T-helper 17 cell (primary cell): ENCODE measurements at regions not wholly inside any gene's neighbourhood (a gene's known extent, or its start where the extent isn't known, plus 50 kb on each side); places are given as distances from the start of the nearest gene placed in this dataset.

Experiments used
- ATAC-seq: fragments of 150-1000 bp; cut with Tn5 transposase; 2 replicates; pipeline ENCODE4 v1.10.0; 2021; ENCODE audit warnings: mild to moderate bottlenecking, moderate library complexity
- DNase-seq, 3 donors: peaks; one replicate each; pipeline versions ENCODE4 v3.0.0 to v3.0.0-alpha.2; 2020 to 2021
- H3K9me3 ChIP-seq: one replicate; pipeline ENCODE4 v1.7.0; 2013; ENCODE audit warnings: low read length, mild to moderate bottlenecking; ENCODE audit not compliant: control insufficient read depth, poor library complexity, severe bottlenecking
- H3K27ac Mint-ChIP-seq: one replicate; pipeline ENCODE4 v1.8.0; 2022; ENCODE audit warnings: mild to moderate bottlenecking, moderate library complexity, mixed read lengths
- H3K27me3 Mint-ChIP-seq: one replicate; pipeline ENCODE4 v1.8.0; 2022; ENCODE audit warnings: mixed read lengths
- H3K36me3 Mint-ChIP-seq: one replicate; pipeline ENCODE4 v1.8.0; 2022; ENCODE audit warnings: low read depth, mixed read lengths
- H3K4me1 Mint-ChIP-seq: one replicate; pipeline ENCODE4 v1.8.0; 2022; ENCODE audit warnings: mild to moderate bottlenecking, mixed read lengths
- H3K4me3 Mint-ChIP-seq: one replicate; pipeline ENCODE4 v1.8.0; 2022; ENCODE audit warnings: mild to moderate bottlenecking, moderate library complexity, mixed read lengths

- no peak overlapping the region for H3K4me3 Mint-ChIP-seq
- peaks cover 2% of the 10 kb centered on the region for H3K36me3 Mint-ChIP-seq
- ATAC-seq (no peak), DNase-seq (no peak)
- H3K9me3 ChIP-seq: no peaks in the 10 kb centered on the region
- peaks cover 14% of the 10 kb centered on the region for H3K27me3 Mint-ChIP-seq
- H3K27ac Mint-ChIP-seq: no peak overlapping the region
- H3K4me1 Mint-ChIP-seq: no peaks in the 10 kb centered on the region
These were observed 170.5 kb upstream of the TSHZ2 start for GRCh38 chr20:52801628-52802006.

GRCh38 chr20:52800734-52801627 is 171.2 kb upstream of the TSHZ2 start:
- Mint-ChIP-seq H3K27me3 (peaks cover 8% of the 10 kb centered on the region), H3K4me1 (no peaks in the 10 kb centered on the region), H3K4me3 (no peak overlapping the region), H3K27ac (no peak overlapping the region), H3K36me3 (peaks cover 2% of the 10 kb centered on the region)
- H3K9me3 ChIP-seq: no peaks in the 10 kb centered on the region
- DNase-seq: no peak
- no peak for ATAC-seq

- no peak overlapping the region for H3K4me3 Mint-ChIP-seq
- peaks cover 2% of the 10 kb centered on the region for H3K36me3 Mint-ChIP-seq
- H3K27ac Mint-ChIP-seq: no peak overlapping the region
- no peaks in the 10 kb centered on the region for H3K4me1 Mint-ChIP-seq
- no peak for DNase-seq
- no peaks in the 10 kb centered on the region for H3K9me3 ChIP-seq
- ATAC-seq: no peak
- peaks cover 4% of the 10 kb centered on the region for H3K27me3 Mint-ChIP-seq
These were observed 173.0 kb upstream of the TSHZ2 start for GRCh38 chr20:52799130-52799529.

GRCh38 chr20:52798124-52798523 is 174.0 kb upstream of the TSHZ2 start:
- H3K27ac Mint-ChIP-seq: no peak overlapping the region
- DNase-seq: no peak
- ATAC-seq: no peak
- H3K9me3 ChIP-seq: no peaks in the 10 kb centered on the region
- H3K4me3 Mint-ChIP-seq: no peak overlapping the region
- peaks cover 2% of the 10 kb centered on the region for H3K36me3 Mint-ChIP-seq
- no peaks in the 10 kb centered on the region for H3K4me1 Mint-ChIP-seq
- peaks cover 9% of the 10 kb centered on the region for H3K27me3 Mint-ChIP-seq

GRCh38 chr20:52794853-52795252 is 177.3 kb upstream of the TSHZ2 start:
- ATAC-seq (no peak), DNase-seq (no peak)
- Mint-ChIP-seq H3K27me3 (peaks cover 9% of the 10 kb centered on the region), H3K36me3 (peaks cover 2% of the 10 kb centered on the region), H3K4me1 (no peaks in the 10 kb centered on the region), H3K4me3 (no peak overlapping the region), H3K27ac (no peak overlapping the region)
- no peaks in the 10 kb centered on the region for H3K9me3 ChIP-seq

GRCh38 chr20:52793339-52793963 is 178.7 kb upstream of the TSHZ2 start:
- no peaks in the 10 kb centered on the region for H3K9me3 ChIP-seq
- DNase-seq (no peak), ATAC-seq (no peak)
- H3K4me1 Mint-ChIP-seq: no peaks in the 10 kb centered on the region
- H3K27me3 Mint-ChIP-seq: peaks cover 15% of the 10 kb centered on the region
- no peak overlapping the region for H3K27ac Mint-ChIP-seq
- H3K36me3 Mint-ChIP-seq: peaks cover 2% of the 10 kb centered on the region
- no peak overlapping the region for H3K4me3 Mint-ChIP-seq

- peaks cover 19% of the 10 kb centered on the region for H3K27me3 Mint-ChIP-seq
These were observed 181.1 kb upstream of the TSHZ2 start for GRCh38 chr20:52791091-52791490.

GRCh38 chr20:52789716-52790115 is 182.4 kb upstream of the TSHZ2 start:
- Mint-ChIP-seq H3K4me1 (no peaks in the 10 kb centered on the region), H3K27me3 (peaks cover 19% of the 10 kb centered on the region), H3K27ac (no peak overlapping the region), H3K36me3 (no peaks in the 10 kb centered on the region), H3K4me3 (no peak overlapping the region)
- ATAC-seq: no peak
- H3K9me3 ChIP-seq: no peaks in the 10 kb centered on the region
- DNase-seq: no peak

More at GRCh38 chr20:52791091-52791490, 181.1 kb upstream of the TSHZ2 start:
- H3K4me1 Mint-ChIP-seq: no peaks in the 10 kb centered on the region
- DNase-seq (no peak), ATAC-seq (no peak)
- no peaks in the 10 kb centered on the region for H3K36me3 Mint-ChIP-seq
- H3K9me3 ChIP-seq: no peaks in the 10 kb centered on the region
- H3K27ac Mint-ChIP-seq: no peak overlapping the region
- H3K4me3 Mint-ChIP-seq: no peak overlapping the region

GRCh38 chr20:52787962-52788361 is 184.2 kb upstream of the TSHZ2 start:
- Mint-ChIP-seq H3K36me3 (no peaks in the 10 kb centered on the region), H3K27me3 (peaks cover 14% of the 10 kb centered on the region), H3K4me1 (no peaks in the 10 kb centered on the region), H3K4me3 (no peak overlapping the region), H3K27ac (no peak overlapping the region)
- no peaks in the 10 kb centered on the region for H3K9me3 ChIP-seq
- ATAC-seq: no peak
- DNase-seq: no peak

GRCh38 chr20:52787216-52787615 is 184.9 kb upstream of the TSHZ2 start:
- Mint-ChIP-seq H3K4me3 (no peak overlapping the region), H3K4me1 (no peaks in the 10 kb centered on the region), H3K27ac (no peak overlapping the region), H3K36me3 (no peaks in the 10 kb centered on the region), H3K27me3 (peaks cover 14% of the 10 kb centered on the region)
- ATAC-seq: no peak
- no peaks in the 10 kb centered on the region for H3K9me3 ChIP-seq
- DNase-seq: no peak

GRCh38 chr20:52785679-52786078 is 186.5 kb upstream of the TSHZ2 start:
- no peak for DNase-seq
- ATAC-seq: no peak
- Mint-ChIP-seq H3K27me3 (peaks cover 14% of the 10 kb centered on the region), H3K4me3 (no peak overlapping the region), H3K27ac (no peak overlapping the region), H3K36me3 (no peaks in the 10 kb centered on the region), H3K4me1 (no peaks in the 10 kb centered on the region)
- H3K9me3 ChIP-seq: no peaks in the 10 kb centered on the region

GRCh38 chr20:52783769-52784168 is 188.4 kb upstream of the TSHZ2 start:
- Mint-ChIP-seq H3K4me3 (no peak overlapping the region), H3K36me3 (no peaks in the 10 kb centered on the region), H3K27ac (no peak overlapping the region), H3K27me3 (peaks cover 11% of the 10 kb centered on the region), H3K4me1 (no peaks in the 10 kb centered on the region)
- ATAC-seq (no peak), DNase-seq (peak in 1 of 3 donors; percentile 6)
- H3K9me3 ChIP-seq: no peaks in the 10 kb centered on the region

- no peaks in the 10 kb centered on the region for H3K4me1 Mint-ChIP-seq
- DNase-seq (no peak), ATAC-seq (no peak)
- no peak overlapping the region for H3K27ac Mint-ChIP-seq
- no peaks in the 10 kb centered on the region for H3K9me3 ChIP-seq
- peaks cover 23% of the 10 kb centered on the region for H3K27me3 Mint-ChIP-seq
- no peak overlapping the region for H3K4me3 Mint-ChIP-seq
- no peaks in the 10 kb centered on the region for H3K36me3 Mint-ChIP-seq
These were observed 191.7 kb upstream of the TSHZ2 start for GRCh38 chr20:52780462-52780861.

GRCh38 chr20:52779125-52779524 is 193.0 kb upstream of the TSHZ2 start:
- ATAC-seq (no peak), DNase-seq (no peak)
- H3K27ac Mint-ChIP-seq: no peak overlapping the region
- no peaks in the 10 kb centered on the region for H3K9me3 ChIP-seq
- no peak overlapping the region for H3K4me3 Mint-ChIP-seq
- peaks cover 35% of the 10 kb centered on the region for H3K27me3 Mint-ChIP-seq
- H3K36me3 Mint-ChIP-seq: no peaks in the 10 kb centered on the region
- no peaks in the 10 kb centered on the region for H3K4me1 Mint-ChIP-seq
